A549 (cell line): ENCODE measurements at regions not wholly inside any gene's neighbourhood (a gene's known extent, or its start where the extent isn't known, plus 50 kb on each side); places are given as distances from the start of the nearest gene placed in this dataset.

ENCODE experiments used
- ATAC-seq, 2 experiments: fragments of 200-7000 bp in 1 of 2; fragments of >200 bp in 1 of 2; cut with Nextera tagmentation in 1 of 2; cut with Tn5 transposase in 1 of 2; 3 replicates each; pipeline versions ENCODE4 v1.8.0 to v1.9.1; 2018 to 2020; ENCODE audit warnings: mild to moderate bottlenecking in 1 of 2, moderate library complexity in 1 of 2
- CTCF ChIA-PET: fragments of 300-600 bp; sonication (Branson Sonifier 250); formaldehyde crosslinking; extraction: SDS; loops from one replicate; lab custom pipeline; 2021; ENCODE audit warnings: antibody characterized with exemption, inconsistent platforms; lab: Yijun Ruan, JAX
- POLR2A ChIA-PET: fragments of 350-600 bp; formaldehyde crosslinking; extraction: SDS; loops from one replicate; lab custom pipeline; 2021; ENCODE audit warnings: antibody characterized with exemption, inconsistent platforms; lab: Yijun Ruan, JAX
- DNase-seq, 2 experiments: peaks; one replicate each; pipeline versions ENCODE4 v3.0.0 to v3.0.0-alpha.2; 2011 to 2016; ENCODE audit warnings: low read depth in 1 of 2, low spot score in 1 of 2
- FAIRE-seq: peaks from 2 replicates; lab custom pipeline; 2011; peaks lifted over from hg19 to GRCh38; lab: Jason Lieb, UNC
- H3K27ac ChIP-seq, 2 experiments: fragments of >200 bp; sonication (Bioruptor Twin); formaldehyde crosslinking; 3 replicates each; pipeline ENCODE4 v1.5.1; 2016 to 2017
- H3K4me1 ChIP-seq: fragments of >200 bp; sonication (Bioruptor Twin); formaldehyde crosslinking; 3 replicates; pipeline ENCODE4 v1.6.1; 2016
- H3K4me2 ChIP-seq: fragments of >200 bp; sonication (Bioruptor Twin); formaldehyde crosslinking; 3 replicates; pipeline ENCODE4 v1.6.1; 2016
- H3K4me3 ChIP-seq: fragments of >200 bp; sonication (Bioruptor Twin); formaldehyde crosslinking; 3 replicates; pipeline ENCODE4 v1.5.1; 2016
- H3K9me3 ChIP-seq: fragments of >200 bp; sonication (Bioruptor Twin); formaldehyde crosslinking; 3 replicates; pipeline ENCODE4 v1.6.1; 2016
- ATOH8 ChIP-seq: fragments of 250-450 bp; sonication (Bioruptor Pico); IDR thresholded peaks from 2 replicates; pipeline ENCODE4 v1.5.0; 2020; ENCODE audit warnings: low read depth, mild to moderate bottlenecking, moderate library complexity
- CEBPB ChIP-seq, 2 experiments: fragments of >200 bp in 1 of 2; sonication (Bioruptor Twin) in 1 of 2; formaldehyde crosslinking in 1 of 2; IDR thresholded peaks; 2 replicates each; pipeline ENCODE4 v1.6.1; 2012 to 2016
- CHD4 ChIP-seq: fragments of 200-600 bp; sonication (generic); IDR thresholded peaks from 2 replicates; pipeline ENCODE4 v1.6.1; 2016; ENCODE audit warnings: antibody characterized with exemption, mild to moderate bottlenecking, borderline replicate concordance
- E2F6 ChIP-seq: IDR thresholded peaks from 2 replicates; pipeline ENCODE4 v1.6.1; 2012; ENCODE audit warnings: low read depth, borderline replicate concordance
- EHMT2 ChIP-seq: fragments of 200-600 bp; sonication (generic); IDR thresholded peaks from 2 replicates; pipeline ENCODE4 v1.6.1; 2016; ENCODE audit warnings: antibody characterized with exemption, low read depth, mild to moderate bottlenecking, moderate library complexity
- EP300 ChIP-seq, 2 experiments: fragments of >200 bp; sonication (Bioruptor Twin); formaldehyde crosslinking; IDR thresholded peaks; 2 replicates in 1 of 2; 3 replicates in 1 of 2; pipeline ENCODE4 v1.6.1; 2016 to 2017
- FOSB ChIP-seq: fragments of 250-450 bp; sonication (Bioruptor Pico); IDR thresholded peaks from 2 replicates; pipeline ENCODE4 v1.5.0; 2020; ENCODE audit warnings: mild to moderate bottlenecking, moderate library complexity
- HOXA7 ChIP-seq: fragments of 250-450 bp; sonication (Bioruptor Pico); IDR thresholded peaks from 2 replicates; pipeline ENCODE4 v1.5.0; 2020; ENCODE audit warnings: mild to moderate bottlenecking, moderate library complexity
- HOXB13 ChIP-seq: fragments of 250-450 bp; sonication (Bioruptor Pico); IDR thresholded peaks from 2 replicates; pipeline ENCODE4 v1.5.0; 2020; ENCODE audit warnings: low read depth, mild to moderate bottlenecking, moderate library complexity
- JUNB ChIP-seq: fragments of >200 bp; sonication (Bioruptor Twin); formaldehyde crosslinking; IDR thresholded peaks from 2 replicates; pipeline ENCODE4 v1.6.1; 2016
- KDM5A ChIP-seq: fragments of 200-600 bp; sonication (generic); IDR thresholded peaks from 2 replicates; pipeline ENCODE4 v1.6.1; 2016; ENCODE audit warnings: antibody characterized with exemption, mild to moderate bottlenecking
- MYC ChIP-seq: IDR thresholded peaks from 2 replicates; pipeline ENCODE4 v1.6.1; 2012; ENCODE audit warnings: mild to moderate bottlenecking, inconsistent platforms, low read length, improper control_type of control experiment, borderline replicate concordance
- NPAS2 ChIP-seq: fragments of 250-450 bp; sonication (Bioruptor Pico); IDR thresholded peaks from 2 replicates; pipeline ENCODE4 v1.8.0; 2022; ENCODE audit warnings: mild to moderate bottlenecking, moderate library complexity, borderline replicate concordance
- PHF8 ChIP-seq: fragments of 200-600 bp; sonication (generic); IDR thresholded peaks from 2 replicates; pipeline ENCODE4 v1.6.1; 2016; ENCODE audit warnings: low read depth, mild to moderate bottlenecking, antibody characterized with exemption, moderate library complexity, borderline replicate concordance
- POLR2A ChIP-seq: IDR thresholded peaks from 2 replicates; pipeline ENCODE4 v1.6.1; 2012; ENCODE audit warnings: mild to moderate bottlenecking, low read length
- RAD21 ChIP-seq, 2 experiments: fragments of >200 bp in 1 of 2; sonication (Bioruptor Twin) in 1 of 2; formaldehyde crosslinking in 1 of 2; IDR thresholded peaks in 1 of 2; conservative IDR thresholded peaks in 1 of 2; 2 replicates in 1 of 2; 3 replicates in 1 of 2; pipeline ENCODE4 v1.6.1; 2012 to 2018; ENCODE audit warnings: inconsistent platforms in 1 of 2
- SMC3 ChIP-seq: fragments of >200 bp; sonication (Bioruptor Twin); formaldehyde crosslinking; IDR thresholded peaks from 3 replicates; pipeline ENCODE4 v1.6.1; 2018; ENCODE audit warnings: inconsistent platforms
- SREBF2 ChIP-seq: fragments of 450-650 bp; IDR thresholded peaks from 2 replicates; pipeline ENCODE4 v1.6.1; 2014; ENCODE audit warnings: mild to moderate bottlenecking, moderate library complexity
- TFCP2L1 ChIP-seq: fragments of 250-450 bp; sonication (Bioruptor Pico); IDR thresholded peaks from 2 replicates; pipeline ENCODE4 v1.5.0; 2021; ENCODE audit warnings: mild to moderate bottlenecking
- TP53 ChIP-seq: fragments of 250-450 bp; sonication (Bioruptor Pico); IDR thresholded peaks from 2 replicates; pipeline ENCODE4 v1.5.0; 2021; ENCODE audit warnings: mild to moderate bottlenecking, moderate library complexity
- WGBS: methylation state at CpG from one replicate; pipeline ENCODE4 v1.1.6; 2017; ENCODE audit errors: missing lambda C conversion rate; 5-methylcytosine and 5-hydroxymethylcytosine counted together
- TF ChIP-seq, protein P1 (sequence below): fragments of 200-600 bp; sonication (generic); IDR thresholded peaks from 2 replicates; pipeline ENCODE4 v1.6.1; 2016; ENCODE audit warnings: antibody characterized with exemption, mild to moderate bottlenecking, moderate library complexity
- TF ChIP-seq, protein P2 (sequence below): fragments of >200 bp; sonication (Bioruptor Twin); formaldehyde crosslinking; IDR thresholded peaks from 3 replicates; pipeline ENCODE4 v1.6.1; 2016
- TF ChIP-seq, protein P3 (sequence below): fragments of 450-650 bp; IDR thresholded peaks from 2 replicates; pipeline ENCODE4 v1.6.1; 2014; ENCODE audit warnings: antibody characterized with exemption
- TF ChIP-seq, protein P4 (sequence below): IDR thresholded peaks from 2 replicates; pipeline ENCODE4 v1.6.1; 2012
- TF ChIP-seq, protein P5 (sequence below): IDR thresholded peaks from 2 replicates; pipeline ENCODE4 v1.6.1; 2012

GRCh38 chr14:97283426-97283825 lies 486.2 kb downstream of the VRK1 start:
- no peaks in the 10 kb centered on the region; the same call in 2 of the 3 replicates for H3K9me3 ChIP-seq
- 24% methylated on average over 8 of the region's 8 CpGs for WGBS
- DNase-seq: no peak
- no peak overlapping the region for H3K27ac ChIP-seq
- no peak for ATAC-seq
- H3K4me1 ChIP-seq: no peaks in the 10 kb centered on the region
- no peak for FAIRE-seq
- POLR2A ChIA-PET: no interaction called here
- CTCF ChIA-PET: interaction anchor here (0.6 kb wide), 1 partner anchor 609 kb away, joined by 4 read pairs; no protein-coding TSS in a partner anchor
- H3K4me2 ChIP-seq: no peak overlapping the region
- H3K4me3 ChIP-seq: no peak overlapping the region
- TF ChIP-seq, protein P1, sequence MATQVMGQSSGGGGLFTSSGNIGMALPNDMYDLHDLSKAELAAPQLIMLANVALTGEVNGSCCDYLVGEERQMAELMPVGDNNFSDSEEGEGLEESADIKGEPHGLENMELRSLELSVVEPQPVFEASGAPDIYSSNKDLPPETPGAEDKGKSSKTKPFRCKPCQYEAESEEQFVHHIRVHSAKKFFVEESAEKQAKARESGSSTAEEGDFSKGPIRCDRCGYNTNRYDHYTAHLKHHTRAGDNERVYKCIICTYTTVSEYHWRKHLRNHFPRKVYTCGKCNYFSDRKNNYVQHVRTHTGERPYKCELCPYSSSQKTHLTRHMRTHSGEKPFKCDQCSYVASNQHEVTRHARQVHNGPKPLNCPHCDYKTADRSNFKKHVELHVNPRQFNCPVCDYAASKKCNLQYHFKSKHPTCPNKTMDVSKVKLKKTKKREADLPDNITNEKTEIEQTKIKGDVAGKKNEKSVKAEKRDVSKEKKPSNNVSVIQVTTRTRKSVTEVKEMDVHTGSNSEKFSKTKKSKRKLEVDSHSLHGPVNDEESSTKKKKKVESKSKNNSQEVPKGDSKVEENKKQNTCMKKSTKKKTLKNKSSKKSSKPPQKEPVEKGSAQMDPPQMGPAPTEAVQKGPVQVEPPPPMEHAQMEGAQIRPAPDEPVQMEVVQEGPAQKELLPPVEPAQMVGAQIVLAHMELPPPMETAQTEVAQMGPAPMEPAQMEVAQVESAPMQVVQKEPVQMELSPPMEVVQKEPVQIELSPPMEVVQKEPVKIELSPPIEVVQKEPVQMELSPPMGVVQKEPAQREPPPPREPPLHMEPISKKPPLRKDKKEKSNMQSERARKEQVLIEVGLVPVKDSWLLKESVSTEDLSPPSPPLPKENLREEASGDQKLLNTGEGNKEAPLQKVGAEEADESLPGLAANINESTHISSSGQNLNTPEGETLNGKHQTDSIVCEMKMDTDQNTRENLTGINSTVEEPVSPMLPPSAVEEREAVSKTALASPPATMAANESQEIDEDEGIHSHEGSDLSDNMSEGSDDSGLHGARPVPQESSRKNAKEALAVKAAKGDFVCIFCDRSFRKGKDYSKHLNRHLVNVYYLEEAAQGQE: no peak
- TF ChIP-seq NPAS2 (CRISPR knock-in tag) (no peak), RAD21 (conservative IDR thresholded peaks at IDR 0.05 in 1 of 2, IDR thresholded peaks at IDR 0.05 in 1 of 2) (no peak), POLR2A (no peak), HOXA7 (no peak), PHF8 (no peak), CEBPB (IDR thresholded peaks at IDR 0.05) (no peak), EHMT2 (no peak), SMC3 (no peak), EP300 (IDR thresholded peaks at IDR 0.05) (no peak), MYC (no peak), HOXB13 (no peak), CHD4 (no peak)
- TF ChIP-seq, protein P2, sequence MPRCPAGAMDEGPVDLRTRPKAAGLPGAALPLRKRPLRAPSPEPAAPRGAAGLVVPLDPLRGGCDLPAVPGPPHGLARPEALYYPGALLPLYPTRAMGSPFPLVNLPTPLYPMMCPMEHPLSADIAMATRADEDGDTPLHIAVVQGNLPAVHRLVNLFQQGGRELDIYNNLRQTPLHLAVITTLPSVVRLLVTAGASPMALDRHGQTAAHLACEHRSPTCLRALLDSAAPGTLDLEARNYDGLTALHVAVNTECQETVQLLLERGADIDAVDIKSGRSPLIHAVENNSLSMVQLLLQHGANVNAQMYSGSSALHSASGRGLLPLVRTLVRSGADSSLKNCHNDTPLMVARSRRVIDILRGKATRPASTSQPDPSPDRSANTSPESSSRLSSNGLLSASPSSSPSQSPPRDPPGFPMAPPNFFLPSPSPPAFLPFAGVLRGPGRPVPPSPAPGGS: no peak
- TF ChIP-seq, protein P3, sequence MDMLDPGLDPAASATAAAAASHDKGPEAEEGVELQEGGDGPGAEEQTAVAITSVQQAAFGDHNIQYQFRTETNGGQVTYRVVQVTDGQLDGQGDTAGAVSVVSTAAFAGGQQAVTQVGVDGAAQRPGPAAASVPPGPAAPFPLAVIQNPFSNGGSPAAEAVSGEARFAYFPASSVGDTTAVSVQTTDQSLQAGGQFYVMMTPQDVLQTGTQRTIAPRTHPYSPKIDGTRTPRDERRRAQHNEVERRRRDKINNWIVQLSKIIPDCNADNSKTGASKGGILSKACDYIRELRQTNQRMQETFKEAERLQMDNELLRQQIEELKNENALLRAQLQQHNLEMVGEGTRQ: no peak
- TF ChIP-seq, protein P4, sequence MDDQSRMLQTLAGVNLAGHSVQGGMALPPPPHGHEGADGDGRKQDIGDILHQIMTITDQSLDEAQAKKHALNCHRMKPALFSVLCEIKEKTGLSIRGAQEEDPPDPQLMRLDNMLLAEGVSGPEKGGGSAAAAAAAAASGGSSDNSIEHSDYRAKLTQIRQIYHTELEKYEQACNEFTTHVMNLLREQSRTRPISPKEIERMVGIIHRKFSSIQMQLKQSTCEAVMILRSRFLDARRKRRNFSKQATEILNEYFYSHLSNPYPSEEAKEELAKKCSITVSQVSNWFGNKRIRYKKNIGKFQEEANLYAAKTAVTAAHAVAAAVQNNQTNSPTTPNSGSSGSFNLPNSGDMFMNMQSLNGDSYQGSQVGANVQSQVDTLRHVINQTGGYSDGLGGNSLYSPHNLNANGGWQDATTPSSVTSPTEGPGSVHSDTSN: no peak
- TF ChIP-seq, protein P5, sequence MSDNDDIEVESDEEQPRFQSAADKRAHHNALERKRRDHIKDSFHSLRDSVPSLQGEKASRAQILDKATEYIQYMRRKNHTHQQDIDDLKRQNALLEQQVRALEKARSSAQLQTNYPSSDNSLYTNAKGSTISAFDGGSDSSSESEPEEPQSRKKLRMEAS: no peak
- TF ChIP-seq, all 56 proteins: peak for 0

DNA sequence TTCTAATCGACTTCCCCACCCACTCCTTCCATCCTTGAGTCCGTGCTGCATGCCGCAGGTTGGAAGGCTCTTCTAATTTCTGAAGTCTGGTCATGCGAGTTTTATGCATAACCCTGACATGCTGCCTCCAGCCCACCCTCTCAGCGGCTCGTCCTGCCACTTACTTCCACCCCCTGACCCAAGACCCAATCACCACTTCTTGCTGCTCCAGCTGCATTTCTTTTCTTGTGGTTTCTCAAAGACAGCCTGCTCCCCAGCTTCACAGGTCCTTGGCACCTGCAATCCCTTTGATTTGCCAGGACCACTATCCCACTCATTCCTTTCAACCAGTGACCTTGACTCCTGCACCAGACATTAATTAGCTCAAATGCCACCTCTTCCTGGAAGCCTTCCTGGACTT lies 486.7 kb downstream of the VRK1 start:
- no peak for TF ChIP-seq KDM5A
- no peak for TF ChIP-seq TFCP2L1 (CRISPR knock-in tag)
- no peak for TF ChIP-seq RAD21 (conservative IDR thresholded peaks at IDR 0.05 in 1 of 2, IDR thresholded peaks at IDR 0.05 in 1 of 2)
- TF ChIP-seq ATOH8 (CRISPR knock-in tag): no peak
- TF ChIP-seq FOSB: no peak
- no peak for TF ChIP-seq SREBF2
- TF ChIP-seq JUNB: no peak
- no peak for TF ChIP-seq TP53
- TF ChIP-seq E2F6: no peak
- TF ChIP-seq POLR2A: no peak
- no peak for TF ChIP-seq MYC
- TF ChIP-seq SMC3: no peak
- Histone ChIP-seq H3K4me3 (no peak overlapping the region), H3K27ac (no peak overlapping the region), H3K4me2 (no peak overlapping the region), H3K9me3 (no peaks in the 10 kb centered on the region; the same call in 2 of the 3 replicates), H3K4me1 (no peaks in the 10 kb centered on the region)
- CTCF ChIA-PET: no interaction called here
- POLR2A ChIA-PET: no interaction called here
- ATAC-seq (no peak), DNase-seq (no peak), FAIRE-seq (no peak)
- 25% methylated on average over 6 of the region's 6 CpGs for WGBS
